ENCODE measurements at regions not wholly inside any gene's neighbourhood (a gene's known extent, or its start where the extent isn't known, plus 50 kb on each side); places are given as distances from the start of the nearest gene placed in this dataset.

- no peak for TF ChIP-seq CTCF (IDR thresholded peaks at IDR 0.05)
- no peak for TF ChIP-seq POLR2A (IDR thresholded peaks at IDR 0.05)
- no peak for TF ChIP-seq EP300 (IDR thresholded peaks at IDR 0.05)
Observed at GRCh38 chr12:124123296-124124000, 150.4 kb downstream of the ZNF664 start.

Measured in tibial nerve (tissue), 4 donors.